HG03571 (cell line): ENCODE measurements at regions not wholly inside any gene's neighbourhood (a gene's known extent, or its start where the extent isn't known, plus 50 kb on each side); places are given as distances from the start of the nearest gene placed in this dataset.

Experiments used
- ATAC-seq: cut with Tn5 transposase; IDR thresholded peaks from one replicate; pipeline ENCODE4 v1.9.1; 2021; ENCODE audit not compliant: unreplicated experiment

GRCh38 chr13:29959603-29960002 is 109.2 kb upstream of the UBL3 start:
- ATAC-seq, result no peak

GRCh38 chr13:29959086-29959485 is 108.7 kb upstream of the UBL3 start:
- ATAC-seq, result no peak

- no peak for ATAC-seq
Observed at GRCh38 chr13:29958476-29958875, 108.1 kb upstream of the UBL3 start.

- no peak for ATAC-seq
Observed at GRCh38 chr13:29957320-29957719, 106.9 kb upstream of the UBL3 start.

- ATAC-seq, result no peak
Observed at GRCh38 chr13:29956853-29957252, 106.4 kb upstream of the UBL3 start.

GRCh38 chr13:29955137-29955650 is 104.8 kb upstream of the UBL3 start:
- ATAC-seq, result no peak

GRCh38 chr13:29954082-29955028 is 103.9 kb upstream of the UBL3 start:
- ATAC-seq, result no peak

- ATAC-seq, result no peak
Observed at GRCh38 chr13:29953542-29953941, 103.1 kb upstream of the UBL3 start.

- ATAC-seq, result no peak
Observed at GRCh38 chr13:29952245-29952644, 101.8 kb upstream of the UBL3 start.

- no peak for ATAC-seq
Observed at GRCh38 chr13:29948791-29949190, 98.4 kb upstream of the UBL3 start.

GRCh38 chr13:29948244-29948643 is 97.8 kb upstream of the UBL3 start:
- ATAC-seq, result no peak

GRCh38 chr13:29947839-29948238 is 97.4 kb upstream of the UBL3 start:
- ATAC-seq, result no peak

- ATAC-seq, result no peak
Observed at GRCh38 chr13:29946093-29946492, 95.7 kb upstream of the UBL3 start.

GRCh38 chr13:29943686-29944085 is 93.3 kb upstream of the UBL3 start:
- ATAC-seq, result no peak

- ATAC-seq, result no peak
Observed at GRCh38 chr13:29943273-29943672, 92.9 kb upstream of the UBL3 start.

GRCh38 chr13:29940715-29941114 is 90.3 kb upstream of the UBL3 start:
- ATAC-seq, result no peak

- no peak for ATAC-seq
Observed at GRCh38 chr13:29939158-29939557, 88.7 kb upstream of the UBL3 start.

GRCh38 chr13:29937841-29938240 is 87.4 kb upstream of the UBL3 start:
- ATAC-seq, result no peak

GRCh38 chr13:29937379-29937778 is 87.0 kb upstream of the UBL3 start:
- no peak for ATAC-seq

- no peak for ATAC-seq
Observed at GRCh38 chr13:29936956-29937355, 86.5 kb upstream of the UBL3 start.

GRCh38 chr13:29936051-29936813 is 85.8 kb upstream of the UBL3 start:
- ATAC-seq, result no peak
